ENCODE measurements at regions not wholly inside any gene's neighbourhood (a gene's known extent, or its start where the extent isn't known, plus 50 kb on each side); places are given as distances from the start of the nearest gene placed in this dataset.

GRCh38 chr13:34124666-34125306, 306.8 kb downstream of the RFC3 start:
- no peaks in the 10 kb centered on the region for H3K4me1 ChIP-seq
- TF ChIP-seq CTCF (IDR thresholded peaks at IDR 0.05) (no peak), POLR2A (IDR thresholded peaks at IDR 0.05) (no peak)
- no peak for DNase-seq

GRCh38 chr13:34127523-34127922, 309.6 kb downstream of the RFC3 start:
- Histone ChIP-seq H3K4me1 (no peaks in the 10 kb centered on the region), H3K27me3 (no peaks in the 10 kb centered on the region), H3K27ac (no peak overlapping the region), H3K4me3 (no peak overlapping the region), H3K9me3 (no peaks in the 10 kb centered on the region), H3K36me3 (no peaks in the 10 kb centered on the region)
- no peak for TF ChIP-seq POLR2A (IDR thresholded peaks at IDR 0.05)
- no peak for TF ChIP-seq CTCF (IDR thresholded peaks at IDR 0.05)
- no peak for DNase-seq

More at GRCh38 chr13:34124666-34125306, 306.8 kb downstream of the RFC3 start:
- H3K4me3 ChIP-seq = no peak overlapping the region
- H3K27ac ChIP-seq = no peak overlapping the region
- H3K9me3 ChIP-seq = no peaks in the 10 kb centered on the region
- H3K27me3 ChIP-seq = no peaks in the 10 kb centered on the region
- no peaks in the 10 kb centered on the region for H3K36me3 ChIP-seq

GRCh38 chr13:34128661-34129060, 310.7 kb downstream of the RFC3 start:
- Histone ChIP-seq H3K36me3 (no peaks in the 10 kb centered on the region), H3K27me3 (no peaks in the 10 kb centered on the region), H3K4me1 (no peaks in the 10 kb centered on the region), H3K27ac (no peak overlapping the region), H3K4me3 (no peak overlapping the region), H3K9me3 (no peaks in the 10 kb centered on the region)
- TF ChIP-seq POLR2A (IDR thresholded peaks at IDR 0.05) = no peak
- no peak for TF ChIP-seq CTCF (IDR thresholded peaks at IDR 0.05)
- no peak for DNase-seq

GRCh38 chr13:34129436-34129835, 311.5 kb downstream of the RFC3 start:
- no peak for DNase-seq
- H3K36me3 ChIP-seq = no peaks in the 10 kb centered on the region

GRCh38 chr13:34137200-34137599, 319.3 kb downstream of the RFC3 start:
- DNase-seq = no peak
- Histone ChIP-seq H3K27me3 (no peaks in the 10 kb centered on the region), H3K27ac (no peak overlapping the region), H3K4me1 (no peaks in the 10 kb centered on the region), H3K9me3 (no peaks in the 10 kb centered on the region), H3K4me3 (no peak overlapping the region), H3K36me3 (no peaks in the 10 kb centered on the region)
- no peak for TF ChIP-seq POLR2A (IDR thresholded peaks at IDR 0.05)
- no peak for TF ChIP-seq CTCF (IDR thresholded peaks at IDR 0.05)

More at GRCh38 chr13:34129436-34129835, 311.5 kb downstream of the RFC3 start:
- no peak overlapping the region for H3K27ac ChIP-seq
- H3K27me3 ChIP-seq = no peaks in the 10 kb centered on the region
- TF ChIP-seq POLR2A (IDR thresholded peaks at IDR 0.05) (no peak), CTCF (IDR thresholded peaks at IDR 0.05) (no peak)
- H3K4me1 ChIP-seq = no peaks in the 10 kb centered on the region
- no peak overlapping the region for H3K4me3 ChIP-seq
- H3K9me3 ChIP-seq = no peaks in the 10 kb centered on the region

All from Peyer's patch (tissue), 4 donors.